MM.1S (cell line): ENCODE measurements at regions not wholly inside any gene's neighbourhood (a gene's known extent, or its start where the extent isn't known, plus 50 kb on each side); places are given as distances from the start of the nearest gene placed in this dataset.

ENCODE experiments used
- DNase-seq: peaks from one replicate; pipeline ENCODE4 v3.0.0-alpha.2; 2015
- H2AFZ ChIP-seq: fragments of 300-600 bp; sonication (generic); 2 replicates; pipeline ENCODE4 v1.6.0; 2016; ENCODE audit warnings: antibody characterized with exemption, low read length
- H3F3A ChIP-seq: fragments of 300-600 bp; sonication (generic); 2 replicates; pipeline ENCODE4 v1.6.1; 2016; ENCODE audit warnings: mild to moderate bottlenecking, antibody characterized with exemption, low read length, moderate library complexity, mixed read lengths; ENCODE audit not compliant: insufficient read depth
- H3K27ac ChIP-seq: fragments of 300-600 bp; sonication (generic); 2 replicates; pipeline ENCODE4 v1.5.1; 2016; ENCODE audit warnings: mild to moderate bottlenecking, low read length
- H3K27me3 ChIP-seq: fragments of 300-600 bp; sonication (generic); replicated peaks from 2 replicates; pipeline ENCODE4 v1.6.0; 2016; ENCODE audit warnings: low read length; ENCODE audit not compliant: insufficient read depth
- H3K36me3 ChIP-seq: fragments of 300-600 bp; sonication (generic); replicated peaks from 2 replicates; pipeline ENCODE4 v1.6.1; 2016; ENCODE audit warnings: mild to moderate bottlenecking, low read length, mixed read lengths; ENCODE audit not compliant: insufficient read depth
- H3K4me1 ChIP-seq: fragments of 300-600 bp; sonication (generic); 2 replicates; pipeline ENCODE4 v1.6.1; 2016; ENCODE audit warnings: low read length, mixed read lengths
- H3K4me2 ChIP-seq: fragments of 300-600 bp; sonication (generic); 2 replicates; pipeline ENCODE4 v1.6.0; 2016; ENCODE audit warnings: low read depth, low read length
- H3K4me3 ChIP-seq: fragments of 300-600 bp; sonication (generic); 2 replicates; pipeline ENCODE4 v1.5.1; 2016; ENCODE audit warnings: low read length, mixed read lengths
- H3K79me2 ChIP-seq: fragments of 300-600 bp; sonication (generic); 2 replicates; pipeline ENCODE4 v1.6.1; 2016; ENCODE audit warnings: mixed run types, low read length, mixed read lengths
- H3K9ac ChIP-seq: fragments of 300-600 bp; sonication (generic); 2 replicates; pipeline ENCODE4 v1.6.1; 2016; ENCODE audit warnings: low read length, mixed read lengths
- H3K9me2 ChIP-seq: fragments of 300-600 bp; sonication (generic); replicated peaks from 2 replicates; pipeline ENCODE4 v1.6.1; 2016; ENCODE audit warnings: mild to moderate bottlenecking, low read length, mixed read lengths; ENCODE audit not compliant: insufficient read depth
- H3K9me3 ChIP-seq: fragments of 300-600 bp; sonication (generic); replicated peaks from 2 replicates; pipeline ENCODE4 v1.6.1; 2016; ENCODE audit warnings: mild to moderate bottlenecking, low read length, mixed read lengths; ENCODE audit not compliant: insufficient read depth
- H4K20me1 ChIP-seq: fragments of 300-600 bp; sonication (generic); 2 replicates; pipeline ENCODE4 v1.6.1; 2016; ENCODE audit warnings: mild to moderate bottlenecking, low read length, moderate library complexity, mixed read lengths; ENCODE audit not compliant: insufficient read depth
- EZH2 ChIP-seq: fragments of 300-600 bp; sonication (generic); optimal IDR thresholded peaks from 2 replicates; pipeline ENCODE3; 2017; ENCODE audit warnings: low read depth, mild to moderate bottlenecking, antibody characterized with exemption, low read length, mixed read lengths
- EZH2phosphoT487 ChIP-seq: fragments of 300-600 bp; sonication (generic); IDR thresholded peaks from 2 replicates; pipeline ENCODE4 v1.6.1; 2018; ENCODE audit warnings: antibody characterized with exemption, low read length
- TF ChIP-seq, protein P1 (sequence below): fragments of 300-600 bp; sonication (generic); IDR thresholded peaks from 2 replicates; pipeline ENCODE4 v1.5.1; 2016; ENCODE audit warnings: antibody characterized with exemption, low read length, mixed read lengths

DNA sequence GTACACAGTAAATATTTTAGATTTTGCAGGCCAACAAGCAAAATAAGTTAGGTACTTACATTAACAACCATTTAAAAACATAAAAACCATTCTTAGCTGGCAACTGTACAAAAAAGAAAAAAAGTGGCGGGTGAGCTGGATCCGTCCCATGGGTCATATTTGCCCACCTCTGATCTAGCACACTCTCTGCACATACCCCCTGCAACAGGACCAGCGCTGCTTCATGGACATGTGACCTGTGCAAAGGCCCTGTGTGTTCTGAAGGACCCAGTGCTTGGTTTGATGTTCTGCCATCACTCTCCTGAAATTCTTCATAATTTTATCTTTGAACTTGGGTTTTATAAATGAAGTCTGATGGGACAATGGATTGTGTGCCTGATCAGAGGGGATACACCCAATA, 72.5 kb upstream of the ACAN start:
- Histone ChIP-seq H3K4me1 (peaks cover 5% of the 10 kb centered on the region; the same call in 1 of the 2 replicates), H3K27me3 (no peaks in the 10 kb centered on the region), H3K9me2 (no peaks in the 10 kb centered on the region), H3K4me2 (no peak overlapping the region), H3K4me3 (no peak overlapping the region), H2AFZ (no peak overlapping the region), H3F3A (no peaks in the 10 kb centered on the region), H3K9me3 (no peaks in the 10 kb centered on the region), H3K27ac (no peak overlapping the region), H4K20me1 (no peaks in the 10 kb centered on the region), H3K79me2 (no peaks in the 10 kb centered on the region), H3K36me3 (no peaks in the 10 kb centered on the region), H3K9ac (no peak overlapping the region)
- no peak for DNase-seq
- no peak for TF ChIP-seq EZH2
- TF ChIP-seq, protein P1, sequence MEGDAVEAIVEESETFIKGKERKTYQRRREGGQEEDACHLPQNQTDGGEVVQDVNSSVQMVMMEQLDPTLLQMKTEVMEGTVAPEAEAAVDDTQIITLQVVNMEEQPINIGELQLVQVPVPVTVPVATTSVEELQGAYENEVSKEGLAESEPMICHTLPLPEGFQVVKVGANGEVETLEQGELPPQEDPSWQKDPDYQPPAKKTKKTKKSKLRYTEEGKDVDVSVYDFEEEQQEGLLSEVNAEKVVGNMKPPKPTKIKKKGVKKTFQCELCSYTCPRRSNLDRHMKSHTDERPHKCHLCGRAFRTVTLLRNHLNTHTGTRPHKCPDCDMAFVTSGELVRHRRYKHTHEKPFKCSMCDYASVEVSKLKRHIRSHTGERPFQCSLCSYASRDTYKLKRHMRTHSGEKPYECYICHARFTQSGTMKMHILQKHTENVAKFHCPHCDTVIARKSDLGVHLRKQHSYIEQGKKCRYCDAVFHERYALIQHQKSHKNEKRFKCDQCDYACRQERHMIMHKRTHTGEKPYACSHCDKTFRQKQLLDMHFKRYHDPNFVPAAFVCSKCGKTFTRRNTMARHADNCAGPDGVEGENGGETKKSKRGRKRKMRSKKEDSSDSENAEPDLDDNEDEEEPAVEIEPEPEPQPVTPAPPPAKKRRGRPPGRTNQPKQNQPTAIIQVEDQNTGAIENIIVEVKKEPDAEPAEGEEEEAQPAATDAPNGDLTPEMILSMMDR: no peak
- TF ChIP-seq EZH2phosphoT487: no peak

DNA sequence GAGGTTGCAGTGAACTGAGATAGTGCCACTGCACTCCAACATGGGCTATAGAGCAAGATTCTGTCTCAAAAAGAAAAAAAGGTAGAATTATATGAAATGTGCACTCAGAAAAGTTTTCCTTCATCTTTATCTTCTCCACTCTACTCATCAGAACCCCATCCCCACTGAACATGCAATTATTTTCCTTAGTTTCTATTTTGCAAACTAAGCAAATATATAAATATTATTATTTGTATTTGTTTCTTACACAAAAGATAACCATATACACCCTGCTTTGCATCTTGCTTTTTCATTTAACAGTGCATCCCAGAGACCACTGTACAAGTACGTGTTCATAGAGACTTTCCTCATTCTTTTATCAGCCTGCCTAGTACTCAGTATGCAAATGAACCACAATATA, 68.0 kb upstream of the ACAN start:
- no peak overlapping the region for H3K9ac ChIP-seq
- H3K4me2 ChIP-seq: no peak overlapping the region
- H3K4me1 ChIP-seq: no peaks in the 10 kb centered on the region
- no peaks in the 10 kb centered on the region for H4K20me1 ChIP-seq
- no peak overlapping the region for H3K27ac ChIP-seq
- DNase-seq: no peak
- H3K27me3 ChIP-seq: no peaks in the 10 kb centered on the region
- H2AFZ ChIP-seq: no peak overlapping the region
- no peaks in the 10 kb centered on the region for H3K36me3 ChIP-seq
- H3K9me3 ChIP-seq: no peaks in the 10 kb centered on the region
- no peaks in the 10 kb centered on the region for H3F3A ChIP-seq
- TF ChIP-seq, protein P1: no peak
- TF ChIP-seq EZH2phosphoT487: no peak
- no peak for TF ChIP-seq EZH2
- no peaks in the 10 kb centered on the region for H3K9me2 ChIP-seq
- no peaks in the 10 kb centered on the region for H3K79me2 ChIP-seq
- H3K4me3 ChIP-seq: no peak overlapping the region

DNA sequence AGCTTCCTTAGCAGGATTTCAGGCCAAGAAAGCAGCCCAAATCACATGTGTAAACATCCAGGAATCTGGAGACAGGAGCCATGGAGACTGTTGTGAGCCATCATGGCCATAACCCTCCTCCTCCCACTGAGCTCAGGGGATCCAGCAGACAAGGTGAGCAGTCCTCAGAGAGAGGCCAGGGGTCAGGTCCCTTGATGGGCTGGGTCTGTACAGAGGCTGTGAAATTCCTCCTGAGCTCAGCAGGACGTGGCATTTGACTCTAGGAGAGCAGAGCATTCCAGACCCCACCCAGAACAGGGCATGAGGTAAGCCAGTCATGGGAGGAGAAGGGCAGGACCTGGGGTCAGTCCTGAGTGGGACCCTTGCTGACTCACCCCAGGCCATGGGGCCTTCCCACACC, 67.0 kb upstream of the ACAN start:
- Histone ChIP-seq H3K9ac (no peak overlapping the region), H4K20me1 (no peaks in the 10 kb centered on the region), H3K36me3 (no peaks in the 10 kb centered on the region), H3K9me3 (no peaks in the 10 kb centered on the region), H3K27me3 (no peaks in the 10 kb centered on the region), H3K79me2 (no peaks in the 10 kb centered on the region), H3K27ac (no peak overlapping the region), H3F3A (no peaks in the 10 kb centered on the region), H3K9me2 (no peaks in the 10 kb centered on the region), H3K4me2 (no peak overlapping the region), H2AFZ (no peak overlapping the region), H3K4me1 (no peaks in the 10 kb centered on the region), H3K4me3 (no peak overlapping the region)
- TF ChIP-seq EZH2phosphoT487 (no peak), EZH2 (no peak)
- TF ChIP-seq, protein P1: no peak
- DNase-seq: no peak
